ENCODE measurements at regions not wholly inside any gene's neighbourhood (a gene's known extent, or its start where the extent isn't known, plus 50 kb on each side); places are given as distances from the start of the nearest gene placed in this dataset.

GRCh38 chr1:104953555-104953954 is 1203.9 kb downstream of the AMY1C start:
- no peak for TF ChIP-seq CTCF (IDR thresholded peaks at IDR 0.05 in 8 of 11, conservative IDR thresholded peaks at IDR 0.05 in 3 of 11)
- no peak for TF ChIP-seq POLR2A (IDR thresholded peaks at IDR 0.05)
